HepG2 (cell line): ENCODE measurements at regions not wholly inside any gene's neighbourhood (a gene's known extent, or its start where the extent isn't known, plus 50 kb on each side); places are given as distances from the start of the nearest gene placed in this dataset.

Source experiments
- ATAC-seq: fragments of 200-7000 bp; cut with Tn5 transposase; 3 replicates; pipeline ENCODE4 v1.9.1; 2020; ENCODE audit warnings: mild to moderate bottlenecking, moderate library complexity
- BruUV-seq: library from RNA; stranded (reverse); fragments of 400-500 nt; replicated peaks from 2 replicates; lab custom pipeline; 2021; lab: Mats Ljungman, UMichigan
- CTCF ChIA-PET: fragments of 300-600 bp; formaldehyde crosslinking; extraction: SDS; loops from one replicate; lab custom pipeline; 2021; ENCODE audit warnings: low total read pairs, inconsistent platforms, low intra/inter-chr PET ratio; lab: Yijun Ruan, JAX
- POLR2A ChIA-PET: fragments of 350-600 bp; sonication (Branson Sonifier 250); formaldehyde crosslinking; loops from one replicate; lab custom pipeline; 2020; ENCODE audit warnings: antibody characterized with exemption, inconsistent platforms; lab: Yijun Ruan, JAX
- DNase-seq: peaks from one replicate; pipeline ENCODE4 v3.0.0-alpha.2; 2015; ENCODE audit warnings: low spot score
- FAIRE-seq: peaks from 3 replicates; lab custom pipeline; 2011; peaks lifted over from hg19 to GRCh38; lab: Jason Lieb, UNC
- H2AFZ ChIP-seq: one replicate; pipeline ENCODE4 v1.6.1; 2011; ENCODE audit warnings: low read length, inconsistent platforms
- H3K27ac ChIP-seq: fragments of 300-600 bp; 3 replicates; pipeline ENCODE4 v1.8.0; 2011; ENCODE audit warnings: mixed run types, mild to moderate bottlenecking, mixed read lengths, low read length, inconsistent platforms; ENCODE audit not compliant: insufficient read depth; ENCODE audit errors: extremely low read length
- H3K27me3 ChIP-seq, 2 experiments: fragments of 200-600 bp in 1 of 2; 2 replicates in 1 of 2; 3 replicates in 1 of 2; pipeline versions ENCODE4 v1.6.0 to v1.8.0; 2011; ENCODE audit warnings: low read length in 2 of 2, mild to moderate bottlenecking in 2 of 2, moderate library complexity in 2 of 2, inconsistent platforms in 1 of 2; ENCODE audit not compliant: insufficient read depth in 2 of 2, control insufficient read depth in 1 of 2
- H3K36me3 ChIP-seq, 2 experiments: fragments of 200-600 bp in 1 of 2; replicated peaks in 1 of 2; 2 replicates in 1 of 2; 3 replicates in 1 of 2; pipeline versions ENCODE4 v1.5.1 to v1.8.0; 2011; ENCODE audit warnings: low read length in 2 of 2, inconsistent platforms in 1 of 2; ENCODE audit not compliant: insufficient read depth in 2 of 2, control insufficient read depth in 1 of 2
- H3K4me1 ChIP-seq: 2 replicates; pipeline ENCODE4 v1.5.1; 2012; ENCODE audit warnings: low read length, inconsistent platforms; ENCODE audit not compliant: insufficient read depth
- H3K4me2 ChIP-seq: 2 replicates; pipeline ENCODE4 v1.6.0; 2011; ENCODE audit warnings: low read depth, low read length, inconsistent platforms
- H3K4me3 ChIP-seq, 3 experiments: fragments of 200-600 bp in 1 of 3; sonication (generic), shearing (Covaris generic) in 1 of 3; replicated peaks in 1 of 3; 2 replicates each; pipeline ENCODE4 v1.5.1; 2011 to 2016; ENCODE audit warnings: low read length in 3 of 3, inconsistent platforms in 2 of 3, low read depth in 2 of 3, mild to moderate bottlenecking in 2 of 3, control low read depth in 1 of 3, mixed read lengths in 1 of 3; ENCODE audit not compliant: insufficient read depth in 1 of 3
- H3K79me2 ChIP-seq: one replicate; pipeline ENCODE4 v1.6.1; 2011; ENCODE audit warnings: low read length, inconsistent platforms; ENCODE audit not compliant: insufficient read depth
- H3K9ac ChIP-seq: 2 replicates; pipeline ENCODE4 v1.6.0; 2011; ENCODE audit warnings: mild to moderate bottlenecking, low read depth, low read length, inconsistent platforms; ENCODE audit not compliant: insufficient read depth
- H3K9me3 ChIP-seq: 2 replicates; pipeline ENCODE4 v1.5.1; 2012; ENCODE audit warnings: mild to moderate bottlenecking, low read length
- H4K20me1 ChIP-seq: 2 replicates; pipeline ENCODE4 v1.6.0; 2011; ENCODE audit warnings: inconsistent platforms, mild to moderate bottlenecking, low read length, moderate library complexity; ENCODE audit not compliant: insufficient read depth
- NFYB ChIP-seq: sonication (generic); formaldehyde crosslinking; IDR thresholded peaks from 2 replicates; pipeline ENCODE4 v1.4.0; 2020; ENCODE audit warnings: missing genetic modification reagents
- SMAD1 ChIP-seq: sonication (generic); formaldehyde crosslinking; IDR thresholded peaks from 2 replicates; pipeline ENCODE4 v1.4.0; 2020; ENCODE audit warnings: missing genetic modification reagents, low read depth, mild to moderate bottlenecking, borderline replicate concordance
- TCF7L2 ChIP-seq: IDR thresholded peaks from 2 replicates; pipeline ENCODE4 v1.6.1; 2011; ENCODE audit warnings: mild to moderate bottlenecking, low read depth, low read length, moderate library complexity
- ZNF446 ChIP-seq: sonication (generic); formaldehyde crosslinking; IDR thresholded peaks from 2 replicates; pipeline ENCODE4 v1.5.0; 2020; ENCODE audit warnings: mild to moderate bottlenecking, missing genetic modification reagents
- ZNF589 ChIP-seq: sonication (generic); formaldehyde crosslinking; conservative IDR thresholded peaks from 2 replicates; pipeline ENCODE4 v1.8.0; 2022; ENCODE audit warnings: mild to moderate bottlenecking, moderate library complexity, missing genetic modification reagents
- ZNF790 ChIP-seq: sonication (generic); formaldehyde crosslinking; IDR thresholded peaks from 2 replicates; pipeline ENCODE4 v1.8.0; 2022; ENCODE audit warnings: missing genetic modification reagents, mild to moderate bottlenecking, borderline replicate concordance
- WGBS: methylation state at CpG from one replicate; pipeline ENCODE4 v1.1.6; 2017; ENCODE audit warnings: low lambda C conversion rate; 5-methylcytosine and 5-hydroxymethylcytosine counted together
- in situ Hi-C: cut with HindIII; loops from 2 replicates; pipeline ENCODE4 v1.10.0; 2017; ENCODE audit warnings: low pct_unique_long_range_greater_than_20kb; ENCODE audit not compliant: extremely low pct_ligation_motif_present
- intact Hi-C: fragments of 100-400 bp; cut with micrococcal nuclease; formaldehyde crosslinking; loops from one replicate; pipeline ENCODE4 v1.10.0; 2022; ENCODE audit not compliant: unreplicated experiment
- TF ChIP-seq, protein P1 (sequence below): IDR thresholded peaks from 2 replicates; pipeline ENCODE4 v1.6.1; 2012; ENCODE audit warnings: inconsistent platforms
- TF ChIP-seq, protein P2 (sequence below): sonication (generic); formaldehyde crosslinking; IDR thresholded peaks from 2 replicates; pipeline ENCODE4 v1.4.0; 2020; ENCODE audit warnings: missing genetic modification reagents
- TF ChIP-seq, protein P3 (sequence below): sonication (generic); formaldehyde crosslinking; IDR thresholded peaks from 2 replicates; pipeline ENCODE4 v1.4.0; 2020; ENCODE audit warnings: missing genetic modification reagents
- TF ChIP-seq, protein P4 (sequence below): sonication (generic); formaldehyde crosslinking; IDR thresholded peaks from 2 replicates; pipeline ENCODE4 v1.5.0; 2020; ENCODE audit warnings: mild to moderate bottlenecking, missing genetic modification reagents

DNA sequence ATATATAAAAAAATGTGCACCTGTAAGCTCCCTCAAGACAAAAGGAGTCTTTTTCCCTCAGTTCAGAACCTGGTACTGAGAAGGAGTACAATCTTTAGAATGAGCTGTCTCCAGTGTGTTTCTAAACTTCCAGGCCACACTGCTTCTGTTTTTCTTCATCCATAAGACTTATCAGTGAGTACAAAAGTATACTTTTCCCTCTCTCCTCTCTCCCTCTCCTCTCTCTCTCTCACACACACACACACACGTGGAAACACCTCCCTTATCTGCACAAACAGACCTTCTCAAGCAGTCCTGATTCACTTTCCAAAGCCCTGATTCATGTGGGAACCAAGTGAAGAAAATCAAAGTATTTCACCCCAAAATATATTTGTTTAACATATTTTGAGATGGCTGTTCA lies 220.7 kb upstream of the UBASH3B start:
- no peak overlapping the region for H3K27ac ChIP-seq
- BruUV-seq, result no TSS peak
- ATAC-seq (no peak), DNase-seq (no peak), FAIRE-seq (no peak)
- 5% methylated on average over 1 of the region's 1 CpG for WGBS
- in situ Hi-C loops (no loop called here), intact Hi-C loops (no loop called here)
- H3K9ac ChIP-seq, result no peak overlapping the region
- ChIA-PET POLR2A (no interaction called here), CTCF (no interaction called here)
- no peak for TF ChIP-seq TCF7L2
- TF ChIP-seq NFYB (CRISPR knock-in tag), result no peak
- no peak for TF ChIP-seq ZNF589 (CRISPR knock-in tag)
- H3K79me2 ChIP-seq, result no peaks in the 10 kb centered on the region
- H2AFZ ChIP-seq, result no peak overlapping the region
- H3K36me3 ChIP-seq, result no peaks in the 10 kb centered on the region
- no peak overlapping the region for H3K4me2 ChIP-seq
- H4K20me1 ChIP-seq, result no peaks in the 10 kb centered on the region
- peaks cover 23% of the 10 kb centered on the region for H3K4me1 ChIP-seq
- H3K4me3 ChIP-seq, result no peak overlapping the region
- no peaks in the 10 kb centered on the region for H3K9me3 ChIP-seq
- no peaks in the 10 kb centered on the region for H3K27me3 ChIP-seq

DNA sequence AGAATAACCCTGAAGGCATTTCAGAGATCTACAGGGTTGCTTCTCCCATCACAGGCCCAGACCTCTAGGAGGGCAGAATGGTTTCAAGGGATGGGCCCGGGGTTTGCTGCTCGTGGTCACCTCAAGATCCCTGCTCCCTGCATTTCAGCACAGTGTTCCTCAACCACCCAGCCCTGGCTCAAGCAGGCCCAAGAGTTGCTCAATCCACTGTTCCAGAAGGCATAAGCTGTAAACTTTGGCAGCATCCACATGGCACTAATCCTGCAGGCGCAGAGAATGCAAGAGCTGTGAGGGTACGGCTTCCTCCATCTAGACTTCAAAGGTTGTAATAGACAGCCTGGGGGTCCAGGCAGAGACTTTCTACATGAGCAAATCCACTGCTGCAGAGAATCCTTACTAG lies 225.0 kb upstream of the UBASH3B start:
- Histone ChIP-seq H3K4me1 (no peaks in the 10 kb centered on the region), H2AFZ (no peak overlapping the region), H3K27ac (no peak overlapping the region), H3K27me3 (no peaks in the 10 kb centered on the region), H3K4me3 (no peak overlapping the region), H3K9ac (no peak overlapping the region), H3K9me3 (no peaks in the 10 kb centered on the region), H3K79me2 (no peaks in the 10 kb centered on the region), H4K20me1 (no peaks in the 10 kb centered on the region), H3K4me2 (no peak overlapping the region), H3K36me3 (no peaks in the 10 kb centered on the region)
- WGBS, result 90% methylated on average over 4 of the region's 4 CpGs
- ChIA-PET POLR2A (no interaction called here), CTCF (no interaction called here)
- BruUV-seq, result no TSS peak
- FAIRE-seq (no peak), DNase-seq (no peak), ATAC-seq (no peak)
- intact Hi-C loops, result no loop called here
- in situ Hi-C loops, result no loop called here
- TF ChIP-seq, protein P1, sequence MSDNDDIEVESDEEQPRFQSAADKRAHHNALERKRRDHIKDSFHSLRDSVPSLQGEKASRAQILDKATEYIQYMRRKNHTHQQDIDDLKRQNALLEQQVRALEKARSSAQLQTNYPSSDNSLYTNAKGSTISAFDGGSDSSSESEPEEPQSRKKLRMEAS, result no peak
- TF ChIP-seq ZNF446 (CRISPR knock-in tag), result no peak
- TF ChIP-seq, protein P2, sequence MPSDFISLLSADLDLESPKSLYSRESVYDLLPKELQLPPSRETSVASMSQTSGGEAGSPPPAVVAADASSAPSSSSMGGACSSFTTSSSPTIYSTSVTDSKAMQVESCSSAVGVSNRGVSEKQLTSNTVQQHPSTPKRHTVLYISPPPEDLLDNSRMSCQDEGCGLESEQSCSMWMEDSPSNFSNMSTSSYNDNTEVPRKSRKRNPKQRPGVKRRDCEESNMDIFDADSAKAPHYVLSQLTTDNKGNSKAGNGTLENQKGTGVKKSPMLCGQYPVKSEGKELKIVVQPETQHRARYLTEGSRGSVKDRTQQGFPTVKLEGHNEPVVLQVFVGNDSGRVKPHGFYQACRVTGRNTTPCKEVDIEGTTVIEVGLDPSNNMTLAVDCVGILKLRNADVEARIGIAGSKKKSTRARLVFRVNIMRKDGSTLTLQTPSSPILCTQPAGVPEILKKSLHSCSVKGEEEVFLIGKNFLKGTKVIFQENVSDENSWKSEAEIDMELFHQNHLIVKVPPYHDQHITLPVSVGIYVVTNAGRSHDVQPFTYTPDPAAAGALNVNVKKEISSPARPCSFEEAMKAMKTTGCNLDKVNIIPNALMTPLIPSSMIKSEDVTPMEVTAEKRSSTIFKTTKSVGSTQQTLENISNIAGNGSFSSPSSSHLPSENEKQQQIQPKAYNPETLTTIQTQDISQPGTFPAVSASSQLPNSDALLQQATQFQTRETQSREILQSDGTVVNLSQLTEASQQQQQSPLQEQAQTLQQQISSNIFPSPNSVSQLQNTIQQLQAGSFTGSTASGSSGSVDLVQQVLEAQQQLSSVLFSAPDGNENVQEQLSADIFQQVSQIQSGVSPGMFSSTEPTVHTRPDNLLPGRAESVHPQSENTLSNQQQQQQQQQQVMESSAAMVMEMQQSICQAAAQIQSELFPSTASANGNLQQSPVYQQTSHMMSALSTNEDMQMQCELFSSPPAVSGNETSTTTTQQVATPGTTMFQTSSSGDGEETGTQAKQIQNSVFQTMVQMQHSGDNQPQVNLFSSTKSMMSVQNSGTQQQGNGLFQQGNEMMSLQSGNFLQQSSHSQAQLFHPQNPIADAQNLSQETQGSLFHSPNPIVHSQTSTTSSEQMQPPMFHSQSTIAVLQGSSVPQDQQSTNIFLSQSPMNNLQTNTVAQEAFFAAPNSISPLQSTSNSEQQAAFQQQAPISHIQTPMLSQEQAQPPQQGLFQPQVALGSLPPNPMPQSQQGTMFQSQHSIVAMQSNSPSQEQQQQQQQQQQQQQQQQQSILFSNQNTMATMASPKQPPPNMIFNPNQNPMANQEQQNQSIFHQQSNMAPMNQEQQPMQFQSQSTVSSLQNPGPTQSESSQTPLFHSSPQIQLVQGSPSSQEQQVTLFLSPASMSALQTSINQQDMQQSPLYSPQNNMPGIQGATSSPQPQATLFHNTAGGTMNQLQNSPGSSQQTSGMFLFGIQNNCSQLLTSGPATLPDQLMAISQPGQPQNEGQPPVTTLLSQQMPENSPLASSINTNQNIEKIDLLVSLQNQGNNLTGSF, result no peak
- no peak for TF ChIP-seq SMAD1 (CRISPR knock-in tag)
- TF ChIP-seq ZNF790 (CRISPR knock-in tag), result no peak
- TF ChIP-seq, protein P3, sequence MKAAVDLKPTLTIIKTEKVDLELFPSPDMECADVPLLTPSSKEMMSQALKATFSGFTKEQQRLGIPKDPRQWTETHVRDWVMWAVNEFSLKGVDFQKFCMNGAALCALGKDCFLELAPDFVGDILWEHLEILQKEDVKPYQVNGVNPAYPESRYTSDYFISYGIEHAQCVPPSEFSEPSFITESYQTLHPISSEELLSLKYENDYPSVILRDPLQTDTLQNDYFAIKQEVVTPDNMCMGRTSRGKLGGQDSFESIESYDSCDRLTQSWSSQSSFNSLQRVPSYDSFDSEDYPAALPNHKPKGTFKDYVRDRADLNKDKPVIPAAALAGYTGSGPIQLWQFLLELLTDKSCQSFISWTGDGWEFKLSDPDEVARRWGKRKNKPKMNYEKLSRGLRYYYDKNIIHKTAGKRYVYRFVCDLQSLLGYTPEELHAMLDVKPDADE (CRISPR knock-in tag), result no peak
- TF ChIP-seq, protein P4, sequence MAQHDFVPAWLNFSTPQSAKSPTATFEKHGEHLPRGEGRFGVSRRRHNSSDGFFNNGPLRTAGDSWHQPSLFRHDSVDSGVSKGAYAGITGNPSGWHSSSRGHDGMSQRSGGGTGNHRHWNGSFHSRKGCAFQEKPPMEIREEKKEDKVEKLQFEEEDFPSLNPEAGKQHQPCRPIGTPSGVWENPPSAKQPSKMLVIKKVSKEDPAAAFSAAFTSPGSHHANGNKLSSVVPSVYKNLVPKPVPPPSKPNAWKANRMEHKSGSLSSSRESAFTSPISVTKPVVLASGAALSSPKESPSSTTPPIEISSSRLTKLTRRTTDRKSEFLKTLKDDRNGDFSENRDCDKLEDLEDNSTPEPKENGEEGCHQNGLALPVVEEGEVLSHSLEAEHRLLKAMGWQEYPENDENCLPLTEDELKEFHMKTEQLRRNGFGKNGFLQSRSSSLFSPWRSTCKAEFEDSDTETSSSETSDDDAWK (CRISPR knock-in tag), result no peak
